ENCODE measurements at regions not wholly inside any gene's neighbourhood (a gene's known extent, or its start where the extent isn't known, plus 50 kb on each side); places are given as distances from the start of the nearest gene placed in this dataset.

DNA sequence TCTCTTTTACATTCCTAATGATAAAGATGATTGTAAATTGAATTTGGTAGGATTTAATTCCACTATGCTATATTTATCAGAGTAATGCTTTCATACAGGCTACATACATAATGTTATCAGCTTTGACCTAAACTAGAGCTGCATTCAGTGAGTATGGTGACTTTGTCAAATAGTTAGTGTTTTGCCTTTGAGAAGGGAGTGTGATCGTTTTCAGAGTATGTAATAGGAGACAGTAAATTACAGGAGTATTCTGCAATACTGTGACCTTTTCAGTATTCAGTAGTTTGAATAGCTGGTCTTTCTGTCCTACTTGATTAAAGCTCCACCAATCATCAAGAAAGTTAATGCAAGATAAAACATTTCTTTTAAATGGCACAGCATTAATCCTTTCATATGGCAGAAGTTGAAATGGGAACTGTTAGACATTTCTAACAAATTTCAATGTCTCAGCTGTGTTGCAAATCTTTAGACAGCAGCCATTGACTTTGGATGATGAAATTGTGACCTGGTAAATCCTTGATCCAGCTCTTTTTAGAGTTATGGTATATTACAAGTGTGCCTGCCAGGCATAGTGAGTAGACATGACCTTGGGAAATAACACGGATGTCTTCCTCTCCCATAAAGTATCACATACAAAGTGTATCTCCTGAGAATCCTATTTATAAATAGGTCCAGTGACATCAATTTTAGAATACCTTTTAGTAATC, 455.3 kb downstream of the KCTD8 start:
- ATAC-seq (ENCODE audit: low FRiP score in 2 of 2) (no peak), DNase-seq (no peak)
- Histone ChIP-seq H3K4me1 (no peaks in the 10 kb centered on the region), H3K27ac (no peak overlapping the region), H3K27me3 (no peaks in the 10 kb centered on the region), H3K4me3 (no peak overlapping the region), H3K9me3 (no peaks in the 10 kb centered on the region), H3K36me3 (no peaks in the 10 kb centered on the region)
- TF ChIP-seq POLR2AphosphoS5 (IDR thresholded peaks at IDR 0.05) (no peak), EP300 (IDR thresholded peaks at IDR 0.05) (no peak), CTCF (IDR thresholded peaks at IDR 0.05) (no peak), POLR2A (IDR thresholded peaks at IDR 0.05) (no peak)
- 58 to 64% methylated on average over 2 of the region's 2 CpGs for WGBS, 2 donors

GRCh38 chr4:43999669-44000068, 448.9 kb downstream of the KCTD8 start:
- no peak for TF ChIP-seq CTCF (IDR thresholded peaks at IDR 0.05)
- TF ChIP-seq POLR2AphosphoS5 (IDR thresholded peaks at IDR 0.05), result no peak
- no peak for TF ChIP-seq POLR2A (IDR thresholded peaks at IDR 0.05)
- no peak for TF ChIP-seq EP300 (IDR thresholded peaks at IDR 0.05)
- H3K4me1 ChIP-seq, result no peaks in the 10 kb centered on the region
- H3K27me3 ChIP-seq, result no peaks in the 10 kb centered on the region
- DNase-seq (no peak), ATAC-seq (ENCODE audit: low FRiP score in 2 of 2) (no peak)
- 74 to 82% methylated on average over 1 of the region's 1 CpG for WGBS, 2 donors
- no peaks in the 10 kb centered on the region for H3K36me3 ChIP-seq
- H3K27ac ChIP-seq, result no peak overlapping the region
- no peak overlapping the region for H3K4me3 ChIP-seq
- H3K9me3 ChIP-seq, result no peaks in the 10 kb centered on the region

- H3K9me3 ChIP-seq, result no peaks in the 10 kb centered on the region
- no peak overlapping the region for H3K4me3 ChIP-seq
- DNase-seq (no peak), ATAC-seq (ENCODE audit: low FRiP score in 2 of 2) (no peak)
- TF ChIP-seq POLR2AphosphoS5 (IDR thresholded peaks at IDR 0.05), result no peak
- TF ChIP-seq CTCF (IDR thresholded peaks at IDR 0.05), result no peak
- no peak for TF ChIP-seq POLR2A (IDR thresholded peaks at IDR 0.05)
- no peak for TF ChIP-seq EP300 (IDR thresholded peaks at IDR 0.05)
- H3K27me3 ChIP-seq, result no peaks in the 10 kb centered on the region
- no peak overlapping the region for H3K27ac ChIP-seq
- 64 to 74% methylated on average over 5 of the region's 5 CpGs for WGBS, 2 donors
- no peaks in the 10 kb centered on the region for H3K36me3 ChIP-seq
- no peaks in the 10 kb centered on the region for H3K4me1 ChIP-seq
Observed at GRCh38 chr4:44002368-44002767, 446.2 kb downstream of the KCTD8 start.

DNA sequence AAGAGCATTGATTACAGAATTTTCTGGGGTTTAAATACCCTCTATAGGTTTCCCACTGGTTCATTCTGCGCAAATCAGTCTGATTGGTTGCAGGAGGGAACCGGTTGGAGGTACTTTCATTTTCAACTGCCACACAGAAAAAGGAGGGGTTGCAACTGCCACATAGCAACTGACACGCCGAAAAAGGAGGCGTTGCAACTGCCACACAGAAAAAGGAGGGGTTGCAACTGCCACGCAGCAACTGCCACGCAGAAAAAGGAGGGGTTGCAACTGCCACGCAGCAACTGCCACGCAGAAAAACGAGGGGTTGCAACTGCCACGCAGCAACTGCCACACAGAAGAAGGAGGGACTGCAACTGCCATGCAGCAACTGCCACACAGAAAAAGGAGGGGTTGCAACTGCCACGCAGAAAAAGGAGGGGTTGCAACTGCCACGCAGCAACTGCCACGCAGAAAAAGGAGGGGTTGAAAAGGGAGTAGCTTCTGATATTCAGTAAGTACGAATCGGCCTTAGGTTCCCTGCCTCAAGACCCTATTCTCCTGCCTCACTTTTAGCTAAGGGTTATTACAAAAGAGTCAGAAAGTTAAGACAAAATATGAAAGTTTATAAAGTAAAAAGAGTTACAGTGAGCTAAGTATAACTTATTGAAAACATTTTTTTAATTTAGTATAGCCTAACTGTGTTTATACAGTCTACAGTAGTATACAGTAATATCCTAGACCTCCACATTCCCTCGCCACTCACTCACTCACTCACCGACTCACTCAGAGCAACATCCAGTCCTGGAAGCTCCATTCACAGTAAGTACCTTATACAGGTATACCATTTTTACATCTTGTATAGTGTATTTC, 431.8 kb downstream of the KCTD8 start:
- 90 to 92% methylated on average over 18 of the region's 18 CpGs for WGBS, 2 donors
- no peaks in the 10 kb centered on the region for H3K27me3 ChIP-seq
- no peak overlapping the region for H3K4me3 ChIP-seq
- no peak for ATAC-seq (ENCODE audit: low FRiP score in 2 of 2)
- no peak overlapping the region for H3K27ac ChIP-seq
- DNase-seq, result peak in 1 of 2 donors; percentile 5
- H3K4me1 ChIP-seq, result no peaks in the 10 kb centered on the region
- TF ChIP-seq POLR2A (IDR thresholded peaks at IDR 0.05) (no peak), CTCF (IDR thresholded peaks at IDR 0.05) (no peak), POLR2AphosphoS5 (IDR thresholded peaks at IDR 0.05) (no peak), EP300 (IDR thresholded peaks at IDR 0.05) (no peak)
- no peaks in the 10 kb centered on the region for H3K36me3 ChIP-seq
- peaks cover 0 to 4% (median 0%) of the 10 kb centered on the region in 4 donors for H3K9me3 ChIP-seq
